HG02571 (cell line): ENCODE measurements at regions not wholly inside any gene's neighbourhood (a gene's known extent, or its start where the extent isn't known, plus 50 kb on each side); places are given as distances from the start of the nearest gene placed in this dataset.
"Not testable (repeated sequence)": the region's sequence is repeated elsewhere in the genome, so short reads cannot be mapped to it uniquely, and the experiment has no call there.

Source experiments
- ATAC-seq: cut with Tn5 transposase; IDR thresholded peaks from one replicate; pipeline ENCODE4 v1.9.1; 2021; ENCODE audit warnings: mild to moderate bottlenecking, moderate library complexity; ENCODE audit not compliant: unreplicated experiment

- ATAC-seq = not testable (repeated sequence)
Observed at GRCh38 chr1:234810726-234811125, 200.7 kb upstream of the IRF2BP2 start.

GRCh38 chr1:234809854-234810245, 199.9 kb upstream of the IRF2BP2 start:
- ATAC-seq = not testable (repeated sequence)

- ATAC-seq = not testable (repeated sequence)
Observed at GRCh38 chr1:234808943-234809853, 199.2 kb upstream of the IRF2BP2 start.

- ATAC-seq = not testable (repeated sequence)
Observed at GRCh38 chr1:234808459-234808858, 198.5 kb upstream of the IRF2BP2 start.

- not testable (repeated sequence) for ATAC-seq
Observed at GRCh38 chr1:234807705-234808104, 197.7 kb upstream of the IRF2BP2 start.

- not testable (repeated sequence) for ATAC-seq
Observed at GRCh38 chr1:234802586-234802985, 192.6 kb upstream of the IRF2BP2 start.

- not testable (repeated sequence) for ATAC-seq
Observed at GRCh38 chr1:234801636-234802035, 191.7 kb upstream of the IRF2BP2 start.

- not testable (repeated sequence) for ATAC-seq
Observed at GRCh38 chr1:234801147-234801546, 191.2 kb upstream of the IRF2BP2 start.

- not testable (repeated sequence) for ATAC-seq
Observed at GRCh38 chr1:234800563-234800962, 190.6 kb upstream of the IRF2BP2 start.

GRCh38 chr1:234799021-234799689, 189.2 kb upstream of the IRF2BP2 start:
- ATAC-seq = not testable (repeated sequence)

- not testable (repeated sequence) for ATAC-seq
Observed at GRCh38 chr1:234797216-234797615, 187.2 kb upstream of the IRF2BP2 start.

GRCh38 chr1:234796438-234796792, 186.4 kb upstream of the IRF2BP2 start:
- not testable (repeated sequence) for ATAC-seq

- not testable (repeated sequence) for ATAC-seq
Observed at GRCh38 chr1:234795711-234796437, 185.9 kb upstream of the IRF2BP2 start.

- not testable (repeated sequence) for ATAC-seq
Observed at GRCh38 chr1:234795007-234795406, 185.0 kb upstream of the IRF2BP2 start.

GRCh38 chr1:234794452-234794851, 184.5 kb upstream of the IRF2BP2 start:
- ATAC-seq = not testable (repeated sequence)

- not testable (repeated sequence) for ATAC-seq
Observed at GRCh38 chr1:234793924-234794323, 183.9 kb upstream of the IRF2BP2 start.

- not testable (repeated sequence) for ATAC-seq
Observed at GRCh38 chr1:234792221-234792864, 182.4 kb upstream of the IRF2BP2 start.

- not testable (repeated sequence) for ATAC-seq
Observed at GRCh38 chr1:234791615-234792014, 181.6 kb upstream of the IRF2BP2 start.

- not testable (repeated sequence) for ATAC-seq
Observed at GRCh38 chr1:234790333-234790732, 180.4 kb upstream of the IRF2BP2 start.

- not testable (repeated sequence) for ATAC-seq
Observed at GRCh38 chr1:234787011-234787584, 177.1 kb upstream of the IRF2BP2 start.
